Mucosa of descending colon (tissue), 3 donors: ENCODE measurements at regions not wholly inside any gene's neighbourhood (a gene's known extent, or its start where the extent isn't known, plus 50 kb on each side); places are given as distances from the start of the nearest gene placed in this dataset.

Experiments used
- ATAC-seq: fragments of 200-7000 bp; cut with Tn5 transposase; one replicate; pipeline ENCODE4 v1.9.1; 2020; ENCODE audit warnings: mild to moderate bottlenecking, moderate library complexity
- DNase-seq, 3 donors: peaks; one replicate each; pipeline ENCODE4 v3.0.0-alpha.2; 2020
- H3K36me3 ChIP-seq: fragments of 200-600 bp; one replicate; pipeline ENCODE4 v1.8.0; 2021; ENCODE audit warnings: low read depth, mild to moderate bottlenecking
- H3K4me1 ChIP-seq: fragments of 200-600 bp; one replicate; pipeline ENCODE4 v1.8.0; 2021; ENCODE audit warnings: low read depth, mild to moderate bottlenecking
- H3K4me3 ChIP-seq: fragments of 200-600 bp; one replicate; pipeline ENCODE4 v1.8.0; 2021; ENCODE audit warnings: mild to moderate bottlenecking
- H3K9me3 ChIP-seq: fragments of 200-600 bp; one replicate; pipeline ENCODE4 v1.8.0; 2021; ENCODE audit warnings: mild to moderate bottlenecking
- CTCF ChIP-seq: fragments of 200-600 bp; IDR thresholded peaks from one replicate; pipeline ENCODE4 v1.8.0; 2022; ENCODE audit warnings: antibody characterized with exemption, mild to moderate bottlenecking
- intact Hi-C, 2 donors: fragments of 100-400 bp; cut with DNase I in 1 of 2; cut with micrococcal nuclease in 1 of 2; formaldehyde crosslinking; loops; one replicate each; pipeline versions ENCODE4 v1.11.0 to v1.11.1; 2022; cut with DNase I, micrococcal nuclease
- donor health status: DM: no; HTN: no; CAD: no; lungs with moderate emphysema.
- donor health status: DM: no; HTN: no; CAD: no.
- donor health status: DM: no; HTN: yes; CAD: no.

DNA sequence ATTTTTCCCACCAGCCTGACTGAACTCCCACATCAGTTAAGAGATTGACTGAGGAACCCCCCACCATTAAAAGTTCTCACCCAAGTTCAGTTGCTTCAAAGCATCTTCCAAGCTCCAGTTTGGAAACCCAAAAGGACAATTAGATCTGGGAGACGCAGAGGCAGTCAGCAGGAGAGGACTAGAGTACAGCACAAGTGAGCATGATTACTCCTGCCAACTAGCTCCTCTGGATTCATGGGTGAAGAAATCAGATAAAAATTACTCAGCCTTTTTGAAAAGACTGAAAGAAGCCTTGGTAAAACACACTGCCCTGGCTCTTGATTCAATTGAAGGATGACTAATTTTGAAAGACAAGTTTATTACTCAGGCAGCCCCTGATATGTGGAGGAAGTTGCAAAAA, 297.5 kb downstream of the ADAM29 start:
- DNase-seq (no peak), ATAC-seq (no peak)
- TF ChIP-seq CTCF, result no peak
- intact Hi-C loops, result no loop called here
- peaks cover 62% of the 10 kb centered on the region for H3K9me3 ChIP-seq
- no peak overlapping the region for H3K4me3 ChIP-seq
- no peaks in the 10 kb centered on the region for H3K4me1 ChIP-seq
- no peaks in the 10 kb centered on the region for H3K36me3 ChIP-seq

GRCh38 chr4:175229154-175229553, 311.0 kb downstream of the ADAM29 start:
- Histone ChIP-seq H3K36me3 (no peaks in the 10 kb centered on the region), H3K9me3 (peaks cover 7% of the 10 kb centered on the region), H3K4me3 (no peak overlapping the region), H3K4me1 (no peaks in the 10 kb centered on the region)
- ATAC-seq, result no peak
- intact Hi-C loops, result no loop called here
- TF ChIP-seq CTCF, result no peak
- DNase-seq, result no peak

DNA sequence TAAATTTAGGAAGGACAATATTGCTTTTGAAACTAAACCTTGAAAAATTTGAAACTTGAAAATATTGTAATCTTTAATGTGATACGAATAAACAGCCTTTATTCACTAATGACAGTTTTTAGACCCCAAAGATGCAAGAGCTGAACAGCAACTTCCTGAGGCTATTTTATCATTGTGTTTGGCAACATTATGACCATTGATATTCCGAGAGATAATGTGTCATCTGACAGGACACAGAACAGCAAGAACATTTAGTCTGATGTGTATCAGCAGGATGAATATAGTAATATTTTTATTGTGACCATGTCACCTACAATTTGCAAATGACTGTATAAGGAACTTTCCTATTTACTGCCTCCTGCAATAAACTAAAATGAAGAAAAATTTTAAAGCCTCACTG, 316.0 kb downstream of the ADAM29 start:
- ATAC-seq (no peak), DNase-seq (no peak)
- TF ChIP-seq CTCF, result no peak
- intact Hi-C loops, result no loop called here
- H3K9me3 ChIP-seq, result peaks cover 25% of the 10 kb centered on the region
- no peak overlapping the region for H3K4me3 ChIP-seq
- no peaks in the 10 kb centered on the region for H3K4me1 ChIP-seq
- H3K36me3 ChIP-seq, result no peaks in the 10 kb centered on the region

- no peak for TF ChIP-seq CTCF
- ATAC-seq (no peak), DNase-seq (no peak)
- H3K4me1 ChIP-seq, result no peaks in the 10 kb centered on the region
- intact Hi-C loops, result no loop called here
- peaks cover 22% of the 10 kb centered on the region for H3K9me3 ChIP-seq
- H3K36me3 ChIP-seq, result no peaks in the 10 kb centered on the region
- H3K4me3 ChIP-seq, result no peak overlapping the region
Measured at GRCh38 chr4:175238827-175239517, 320.8 kb downstream of the ADAM29 start.

- intact Hi-C loops, result no loop called here
- Histone ChIP-seq H3K4me1 (no peaks in the 10 kb centered on the region), H3K9me3 (peaks cover 19% of the 10 kb centered on the region), H3K36me3 (no peaks in the 10 kb centered on the region), H3K4me3 (no peak overlapping the region)
- DNase-seq, result no peak
- no peak for TF ChIP-seq CTCF
- no peak for ATAC-seq
Measured at GRCh38 chr4:175246941-175247340, 328.8 kb downstream of the ADAM29 start.

DNA sequence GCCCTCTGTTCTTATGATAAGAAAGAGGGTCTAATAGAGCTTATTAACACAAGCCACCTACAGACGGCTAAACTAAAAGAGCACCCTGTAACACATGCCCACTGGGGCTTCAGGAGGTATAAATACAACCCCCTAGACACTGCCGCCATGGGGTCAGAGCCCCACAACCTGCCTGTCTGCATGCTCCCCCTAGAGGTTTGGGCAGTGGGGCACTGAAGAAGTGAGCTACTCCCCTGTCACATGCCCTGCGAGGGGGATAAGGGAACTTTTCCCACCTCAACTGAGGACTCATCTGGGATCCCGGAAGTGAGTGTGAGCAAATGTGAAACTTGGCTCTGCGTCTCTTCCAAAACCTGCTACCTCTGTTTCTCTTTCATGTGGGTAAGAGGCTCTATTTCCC, 334.5 kb downstream of the ADAM29 start:
- no peaks in the 10 kb centered on the region for H3K4me1 ChIP-seq
- H3K36me3 ChIP-seq, result no peaks in the 10 kb centered on the region
- no peak overlapping the region for H3K4me3 ChIP-seq
- intact Hi-C loops, result no loop called here
- no peak for ATAC-seq
- TF ChIP-seq CTCF, result no peak
- peaks cover 29% of the 10 kb centered on the region for H3K9me3 ChIP-seq
- DNase-seq, result no peak
